ENCODE measurements at regions not wholly inside any gene's neighbourhood (a gene's known extent, or its start where the extent isn't known, plus 50 kb on each side); places are given as distances from the start of the nearest gene placed in this dataset.

DNA sequence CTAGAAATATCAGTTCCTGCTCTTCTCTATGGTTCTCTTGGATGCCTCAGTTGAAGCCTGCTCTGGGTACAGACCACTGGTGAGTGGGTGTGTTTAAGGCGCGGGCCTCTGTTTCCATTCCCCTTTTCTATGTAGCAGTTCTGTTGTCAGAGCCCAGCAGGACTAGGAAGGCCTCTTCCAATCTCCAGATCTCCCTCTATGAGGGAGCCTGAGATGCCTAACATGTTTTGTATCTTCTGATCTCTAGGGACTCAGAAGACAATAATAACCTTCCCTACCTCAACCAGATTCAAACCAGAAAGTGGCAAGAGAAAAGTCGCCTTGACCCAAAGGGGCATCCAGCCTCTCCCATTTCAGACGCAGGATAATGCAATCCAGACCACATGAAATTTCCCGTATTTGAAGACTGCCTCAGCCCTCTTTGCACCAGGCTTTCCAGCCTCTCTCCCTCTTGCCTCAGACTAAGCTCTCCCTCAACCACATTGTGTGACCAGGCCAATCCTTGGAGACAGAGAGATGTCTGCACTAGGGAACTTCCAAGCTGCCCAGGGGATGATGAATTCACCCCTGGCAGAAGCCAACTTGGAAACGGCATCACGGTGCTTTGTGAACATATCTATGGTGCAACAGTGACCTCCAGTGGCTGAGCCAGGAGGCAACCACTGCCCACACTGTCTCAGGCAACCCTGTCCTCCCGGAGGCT lies 150.1 kb upstream of the UBASH3B start:
- Mint-ChIP-seq H3K9me3 (no peaks in the 10 kb centered on the region), H3K4me3 (no peak overlapping the region), H3K27ac (no peak overlapping the region), H3K4me1 (ENCODE audit: low read depth) (no peaks in the 10 kb centered on the region), H3K36me3 (ENCODE audit: low read depth) (no peaks in the 10 kb centered on the region), H3K27me3 (peaks cover 33% of the 10 kb centered on the region)
- CTCF ChIA-PET, result interaction anchor here (0.7 to 4.8 kb wide), 11 partner anchors 8 to 851 kb away, joined by 3 to 29 read pairs (median 4); no protein-coding TSS in a partner anchor
- POLR2A ChIA-PET, result interaction anchor here (0.7 kb wide), 1 partner anchor 293 kb away, joined by 3 read pairs; no protein-coding TSS in a partner anchor
- ATAC-seq (peak; percentile 80), DNase-seq (peak; percentile 69)
- TF ChIP-seq, protein P1, sequence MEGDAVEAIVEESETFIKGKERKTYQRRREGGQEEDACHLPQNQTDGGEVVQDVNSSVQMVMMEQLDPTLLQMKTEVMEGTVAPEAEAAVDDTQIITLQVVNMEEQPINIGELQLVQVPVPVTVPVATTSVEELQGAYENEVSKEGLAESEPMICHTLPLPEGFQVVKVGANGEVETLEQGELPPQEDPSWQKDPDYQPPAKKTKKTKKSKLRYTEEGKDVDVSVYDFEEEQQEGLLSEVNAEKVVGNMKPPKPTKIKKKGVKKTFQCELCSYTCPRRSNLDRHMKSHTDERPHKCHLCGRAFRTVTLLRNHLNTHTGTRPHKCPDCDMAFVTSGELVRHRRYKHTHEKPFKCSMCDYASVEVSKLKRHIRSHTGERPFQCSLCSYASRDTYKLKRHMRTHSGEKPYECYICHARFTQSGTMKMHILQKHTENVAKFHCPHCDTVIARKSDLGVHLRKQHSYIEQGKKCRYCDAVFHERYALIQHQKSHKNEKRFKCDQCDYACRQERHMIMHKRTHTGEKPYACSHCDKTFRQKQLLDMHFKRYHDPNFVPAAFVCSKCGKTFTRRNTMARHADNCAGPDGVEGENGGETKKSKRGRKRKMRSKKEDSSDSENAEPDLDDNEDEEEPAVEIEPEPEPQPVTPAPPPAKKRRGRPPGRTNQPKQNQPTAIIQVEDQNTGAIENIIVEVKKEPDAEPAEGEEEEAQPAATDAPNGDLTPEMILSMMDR (IDR thresholded peaks at IDR 0.05), result peak; percentile 67
- intact Hi-C loops (cut with micrococcal nuclease), result loop anchor here (5.0 kb wide), 2 partner anchors 288 to 848 kb away; no protein-coding TSS in a partner anchor

DNA sequence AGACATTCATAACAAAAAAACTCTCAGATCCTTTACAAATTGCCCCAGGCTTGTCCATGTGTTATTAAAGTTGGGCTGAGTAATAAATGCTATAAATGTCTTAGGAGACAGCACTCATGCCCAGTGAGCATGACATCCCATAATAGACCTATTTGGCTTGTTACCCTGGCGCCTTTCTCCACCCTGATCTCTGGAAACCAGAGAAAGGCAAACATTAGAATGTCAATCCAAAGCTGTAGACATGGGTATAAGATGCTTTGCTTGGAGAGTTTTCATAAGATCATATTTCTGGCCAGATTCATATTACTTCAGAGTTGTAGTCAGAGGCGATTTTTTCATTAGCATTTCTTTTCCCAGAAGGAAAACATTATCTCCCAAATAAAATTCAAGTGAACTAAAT lies 161.3 kb upstream of the UBASH3B start:
- no peak overlapping the region for H3K27ac Mint-ChIP-seq
- ChIA-PET CTCF (no interaction called here), POLR2A (no interaction called here)
- no peaks in the 10 kb centered on the region for H3K9me3 Mint-ChIP-seq
- intact Hi-C loops (cut with micrococcal nuclease), result no loop called here
- no peak overlapping the region for H3K4me3 Mint-ChIP-seq
- DNase-seq (no peak), ATAC-seq (no peak)
- H3K27me3 Mint-ChIP-seq, result peaks cover 9% of the 10 kb centered on the region
- H3K36me3 Mint-ChIP-seq (ENCODE audit: low read depth), result no peaks in the 10 kb centered on the region
- TF ChIP-seq, protein P1 (IDR thresholded peaks at IDR 0.05), result no peak
- H3K4me1 Mint-ChIP-seq (ENCODE audit: low read depth), result no peaks in the 10 kb centered on the region

- ChIA-PET CTCF (no interaction called here), POLR2A (no interaction called here)
- H3K27ac Mint-ChIP-seq, result no peak overlapping the region
- H3K4me1 Mint-ChIP-seq (ENCODE audit: low read depth), result no peaks in the 10 kb centered on the region
- ATAC-seq (no peak), DNase-seq (no peak)
- TF ChIP-seq, protein P1 (IDR thresholded peaks at IDR 0.05), result no peak
- no peaks in the 10 kb centered on the region for H3K36me3 Mint-ChIP-seq (ENCODE audit: low read depth)
- no peaks in the 10 kb centered on the region for H3K9me3 Mint-ChIP-seq
- H3K27me3 Mint-ChIP-seq, result peaks cover 5% of the 10 kb centered on the region
- intact Hi-C loops (cut with micrococcal nuclease), result no loop called here
- H3K4me3 Mint-ChIP-seq, result no peak overlapping the region
Observed at GRCh38 chr11:122491509-122491908, 164.0 kb upstream of the UBASH3B start.

GRCh38 chr11:122488892-122489706 lies 166.4 kb upstream of the UBASH3B start:
- Mint-ChIP-seq H3K9me3 (no peaks in the 10 kb centered on the region), H3K4me1 (ENCODE audit: low read depth) (no peaks in the 10 kb centered on the region), H3K27ac (no peak overlapping the region), H3K4me3 (no peak overlapping the region), H3K27me3 (peaks cover 3% of the 10 kb centered on the region), H3K36me3 (ENCODE audit: low read depth) (no peaks in the 10 kb centered on the region)
- TF ChIP-seq, protein P1 (IDR thresholded peaks at IDR 0.05), result no peak
- ChIA-PET POLR2A (no interaction called here), CTCF (interaction anchor here (1.6 kb wide), 1 partner anchor 274 kb away, joined by 4 read pairs; no protein-coding TSS in a partner anchor)
- intact Hi-C loops (cut with micrococcal nuclease), result no loop called here
- no peak for DNase-seq
- no peak for ATAC-seq

DNA sequence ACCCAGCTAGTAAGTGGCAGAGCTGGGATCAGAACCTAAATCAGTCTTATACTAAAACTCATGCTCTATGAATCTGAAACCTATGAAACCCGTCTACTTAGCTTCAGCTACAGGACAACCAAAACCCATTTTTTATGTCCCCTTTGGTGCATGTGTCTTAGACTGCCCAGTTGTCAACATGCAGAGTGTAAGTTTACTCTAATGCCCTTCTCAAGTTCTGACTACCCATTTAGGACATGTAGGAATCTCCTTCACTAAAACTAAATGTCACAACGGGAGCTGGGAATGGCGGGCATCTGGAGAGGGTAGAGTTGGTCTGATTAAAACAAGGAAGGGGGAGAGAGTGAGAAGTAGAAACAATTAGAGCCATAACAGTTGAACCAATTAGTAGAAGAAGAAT lies 167.9 kb upstream of the UBASH3B start:
- ATAC-seq (no peak), DNase-seq (no peak)
- Mint-ChIP-seq H3K4me1 (ENCODE audit: low read depth) (no peaks in the 10 kb centered on the region), H3K27me3 (no peaks in the 10 kb centered on the region), H3K4me3 (no peak overlapping the region), H3K9me3 (peaks cover 12% of the 10 kb centered on the region), H3K36me3 (ENCODE audit: low read depth) (no peaks in the 10 kb centered on the region), H3K27ac (no peak overlapping the region)
- intact Hi-C loops (cut with micrococcal nuclease), result no loop called here
- ChIA-PET CTCF (no interaction called here), POLR2A (no interaction called here)
- TF ChIP-seq, protein P1 (IDR thresholded peaks at IDR 0.05), result no peak

All from activated CD8-positive, alpha-beta T cell treated with anti-CD3 and anti-CD28 coated beads for 36 hours (primary cell).